ENCODE measurements at regions not wholly inside any gene's neighbourhood (a gene's known extent, or its start where the extent isn't known, plus 50 kb on each side); places are given as distances from the start of the nearest gene placed in this dataset.

- DNase-seq (ENCODE audit: low spot score): no peak
Measured at GRCh38 chr9:90100014-90100413, 495.2 kb downstream of the GADD45G start.

- DNase-seq (ENCODE audit: low spot score): peak; percentile 93
Measured at GRCh38 chr9:90102292-90102901, 497.6 kb downstream of the GADD45G start.

GRCh38 chr9:90103771-90104170, 499.0 kb downstream of the GADD45G start:
- DNase-seq (ENCODE audit: low spot score): no peak

- DNase-seq (ENCODE audit: low spot score): no peak
Measured at GRCh38 chr9:90105773-90106172, 501.0 kb downstream of the GADD45G start.

GRCh38 chr9:90107040-90107725, 502.4 kb downstream of the GADD45G start:
- peak; percentile 27 for DNase-seq (ENCODE audit: low spot score)

- DNase-seq (ENCODE audit: low spot score): no peak
Measured at GRCh38 chr9:90107726-90108655, 503.2 kb downstream of the GADD45G start.

GRCh38 chr9:90112788-90113187, 508.0 kb downstream of the GADD45G start:
- DNase-seq (ENCODE audit: low spot score): peak; percentile 19

GRCh38 chr9:90114641-90115425, 510.0 kb downstream of the GADD45G start:
- DNase-seq (ENCODE audit: low spot score): no peak

GRCh38 chr9:90121762-90122161, 517.0 kb downstream of the GADD45G start:
- DNase-seq (ENCODE audit: low spot score): no peak

- DNase-seq (ENCODE audit: low spot score): no peak
Measured at GRCh38 chr9:90124961-90125360, 517.7 kb downstream of the DIRAS2 start.

- no peak for DNase-seq (ENCODE audit: low spot score)
Measured at GRCh38 chr9:90127923-90128322, 514.7 kb downstream of the DIRAS2 start.

GRCh38 chr9:90128587-90129190, 513.9 kb downstream of the DIRAS2 start:
- no peak for DNase-seq (ENCODE audit: low spot score)

- DNase-seq (ENCODE audit: low spot score): no peak
Measured at GRCh38 chr9:90129446-90129845, 513.2 kb downstream of the DIRAS2 start.

- DNase-seq (ENCODE audit: low spot score): no peak
Measured at GRCh38 chr9:90131568-90131967, 511.1 kb downstream of the DIRAS2 start.

GRCh38 chr9:90132866-90133265, 509.8 kb downstream of the DIRAS2 start:
- no peak for DNase-seq (ENCODE audit: low spot score)

- no peak for DNase-seq (ENCODE audit: low spot score)
Measured at GRCh38 chr9:90137801-90138200, 504.8 kb downstream of the DIRAS2 start.

- no peak for DNase-seq (ENCODE audit: low spot score)
Measured at GRCh38 chr9:90140131-90140818, 502.3 kb downstream of the DIRAS2 start.

- peak; percentile 68 for DNase-seq (ENCODE audit: low spot score)
Measured at GRCh38 chr9:90141723-90142122, 500.9 kb downstream of the DIRAS2 start.

- DNase-seq (ENCODE audit: low spot score): peak; percentile 58
Measured at GRCh38 chr9:90142580-90142979, 500.0 kb downstream of the DIRAS2 start.

GRCh38 chr9:90147426-90147825, 495.2 kb downstream of the DIRAS2 start:
- no peak for DNase-seq (ENCODE audit: low spot score)

GRCh38 chr9:90156318-90156717, 486.3 kb downstream of the DIRAS2 start:
- no peak for DNase-seq (ENCODE audit: low spot score)
